ENCODE measurements at regions not wholly inside any gene's neighbourhood (a gene's known extent, or its start where the extent isn't known, plus 50 kb on each side); places are given as distances from the start of the nearest gene placed in this dataset.
"Not testable (repeated sequence)": the region's sequence is repeated elsewhere in the genome, so short reads cannot be mapped to it uniquely, and the experiment has no call there.

DNA sequence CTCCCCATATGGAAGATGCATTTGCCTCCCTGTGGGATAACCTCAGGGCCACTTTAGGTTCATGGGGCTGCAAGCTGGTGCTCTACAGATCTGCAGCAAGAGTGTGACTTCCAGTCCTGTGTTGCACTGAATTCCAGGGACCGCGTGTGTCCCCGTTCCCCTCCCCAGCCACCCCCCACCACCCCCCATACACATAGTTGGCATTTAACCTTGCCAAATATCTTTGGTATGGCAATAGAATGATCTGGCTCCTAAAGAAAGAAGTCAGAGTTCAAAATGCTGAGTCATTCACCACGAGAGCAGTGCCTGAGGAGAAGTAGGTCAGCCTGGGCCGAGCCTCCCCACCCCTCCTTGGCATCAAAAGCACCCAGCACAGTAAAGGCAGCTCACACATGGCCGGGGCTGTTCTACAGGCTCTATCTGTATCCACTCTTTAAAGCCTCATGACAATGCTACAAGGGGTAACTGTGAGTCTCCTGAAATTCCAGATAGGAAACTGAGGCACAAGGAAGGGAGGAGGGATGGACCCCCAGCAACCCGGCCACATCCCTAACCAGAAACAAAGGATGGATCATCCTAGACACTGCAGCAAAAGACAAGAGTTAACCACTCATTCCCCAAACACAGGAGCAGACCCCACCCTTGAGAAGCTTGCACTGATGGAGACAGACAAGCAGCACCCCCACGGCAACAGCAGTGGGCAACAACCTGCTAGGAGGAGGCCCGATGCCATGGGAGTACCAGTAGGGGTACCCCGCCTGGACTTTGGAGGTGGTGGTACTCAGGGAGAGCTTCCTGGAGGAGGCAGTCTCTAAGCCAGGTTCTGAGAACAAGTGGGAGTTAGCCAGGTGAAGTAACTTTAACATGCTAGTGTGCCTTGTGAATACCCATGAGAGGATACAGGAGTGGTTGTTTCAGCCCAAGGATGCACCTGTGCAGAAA, 70.3 kb upstream of the NANOS1 start:
- no peak for DNase-seq (ENCODE audit: low spot score)
- TF ChIP-seq, protein P1, sequence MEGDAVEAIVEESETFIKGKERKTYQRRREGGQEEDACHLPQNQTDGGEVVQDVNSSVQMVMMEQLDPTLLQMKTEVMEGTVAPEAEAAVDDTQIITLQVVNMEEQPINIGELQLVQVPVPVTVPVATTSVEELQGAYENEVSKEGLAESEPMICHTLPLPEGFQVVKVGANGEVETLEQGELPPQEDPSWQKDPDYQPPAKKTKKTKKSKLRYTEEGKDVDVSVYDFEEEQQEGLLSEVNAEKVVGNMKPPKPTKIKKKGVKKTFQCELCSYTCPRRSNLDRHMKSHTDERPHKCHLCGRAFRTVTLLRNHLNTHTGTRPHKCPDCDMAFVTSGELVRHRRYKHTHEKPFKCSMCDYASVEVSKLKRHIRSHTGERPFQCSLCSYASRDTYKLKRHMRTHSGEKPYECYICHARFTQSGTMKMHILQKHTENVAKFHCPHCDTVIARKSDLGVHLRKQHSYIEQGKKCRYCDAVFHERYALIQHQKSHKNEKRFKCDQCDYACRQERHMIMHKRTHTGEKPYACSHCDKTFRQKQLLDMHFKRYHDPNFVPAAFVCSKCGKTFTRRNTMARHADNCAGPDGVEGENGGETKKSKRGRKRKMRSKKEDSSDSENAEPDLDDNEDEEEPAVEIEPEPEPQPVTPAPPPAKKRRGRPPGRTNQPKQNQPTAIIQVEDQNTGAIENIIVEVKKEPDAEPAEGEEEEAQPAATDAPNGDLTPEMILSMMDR (IDR thresholded peaks at IDR 0.05; ENCODE audit: extremely low read depth, missing control alignments), result no peak

DNA sequence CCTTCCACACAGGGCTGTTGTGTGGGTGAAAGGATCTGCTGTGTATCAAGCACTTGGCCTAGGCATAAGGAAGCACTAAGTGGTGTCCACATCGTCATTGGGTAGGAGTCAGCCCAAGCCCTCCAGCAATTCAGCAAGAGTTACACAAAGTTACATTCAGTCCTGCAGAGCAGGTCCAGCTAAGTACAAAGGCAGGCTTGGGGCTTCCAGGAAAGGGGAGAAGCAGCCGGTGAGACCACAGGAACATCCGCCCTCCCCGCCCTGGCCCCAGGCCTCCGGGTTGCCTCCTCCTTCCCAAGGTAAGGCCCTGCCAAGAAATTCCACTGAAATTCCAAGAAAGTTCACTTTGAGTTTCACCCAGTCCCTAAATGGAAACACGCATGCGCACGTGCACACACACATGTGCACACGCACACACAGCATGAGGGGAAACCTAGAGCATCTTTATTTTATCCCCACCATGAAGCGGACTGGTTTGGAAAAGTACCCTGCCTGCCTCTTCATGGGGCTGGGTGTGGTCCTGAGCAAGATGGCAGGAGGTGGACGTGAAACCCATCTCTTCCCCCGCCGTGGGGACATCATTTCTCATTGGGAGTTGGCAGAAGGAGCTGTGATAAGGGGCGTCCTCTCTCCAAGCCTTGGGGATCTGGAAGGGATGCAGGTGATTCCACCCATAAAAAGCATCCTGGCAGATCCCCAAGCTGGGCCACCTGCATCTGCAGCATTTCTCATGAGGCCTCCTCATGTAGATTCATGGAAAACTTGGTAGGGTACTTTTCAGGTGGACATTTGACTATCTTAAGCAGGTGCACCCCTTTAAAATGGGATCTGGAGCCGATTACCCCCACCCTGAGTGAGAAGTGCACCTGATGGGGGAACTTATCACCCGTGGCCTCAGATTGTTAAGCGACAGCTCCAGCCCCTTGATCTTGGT, 69.1 kb upstream of the NANOS1 start:
- DNase-seq (ENCODE audit: low spot score), result no peak
- TF ChIP-seq, protein P1 (IDR thresholded peaks at IDR 0.05; ENCODE audit: extremely low read depth, missing control alignments), result no peak

DNA sequence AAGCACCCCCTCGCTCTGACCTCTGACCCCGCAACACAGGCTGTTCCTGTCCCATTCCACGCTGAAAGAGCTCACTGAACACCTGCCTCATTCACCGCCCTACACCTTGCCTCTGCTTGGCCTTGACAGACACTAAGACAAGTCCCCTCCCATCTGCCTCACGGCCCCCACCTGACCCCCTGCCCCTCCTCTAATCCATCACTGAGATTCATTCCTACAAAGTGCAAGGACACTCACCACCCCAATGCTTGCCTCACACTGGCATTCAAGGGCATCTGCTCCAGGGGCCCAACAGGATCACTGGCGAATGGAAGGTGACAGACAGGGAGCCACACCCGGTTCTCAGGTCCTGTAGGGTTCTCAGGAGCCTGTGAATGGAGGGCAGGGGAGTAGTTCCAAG, 68.1 kb upstream of the NANOS1 start:
- no peak for DNase-seq (ENCODE audit: low spot score)
- TF ChIP-seq, protein P1 (IDR thresholded peaks at IDR 0.05; ENCODE audit: extremely low read depth, missing control alignments), result no peak

DNA sequence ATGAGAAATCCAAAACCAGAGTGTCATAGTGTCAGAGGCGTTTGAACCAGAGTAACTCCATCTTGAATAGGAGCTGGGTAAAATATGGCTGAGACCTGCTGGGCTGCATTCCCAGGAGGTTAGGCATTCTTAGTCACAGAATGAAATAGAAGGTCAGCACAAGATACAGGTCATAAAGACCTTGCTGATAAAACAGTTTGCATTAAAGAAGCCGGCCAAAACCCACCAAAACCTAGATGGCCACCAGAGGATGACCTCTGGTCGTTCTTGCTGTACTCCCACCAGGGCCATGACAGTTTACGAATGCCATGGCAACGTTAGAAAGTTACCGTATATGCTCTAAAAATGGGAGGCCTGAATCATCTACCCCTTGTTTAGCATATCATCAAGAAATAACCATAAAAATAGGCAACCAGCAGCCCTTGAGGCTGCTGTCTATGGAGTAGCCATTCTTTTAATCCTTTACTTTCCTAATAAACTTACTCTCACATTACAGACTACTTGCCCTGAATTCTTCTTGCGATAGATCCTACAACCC, 67.1 kb upstream of the NANOS1 start:
- DNase-seq (ENCODE audit: low spot score), result not testable (repeated sequence)

DNA sequence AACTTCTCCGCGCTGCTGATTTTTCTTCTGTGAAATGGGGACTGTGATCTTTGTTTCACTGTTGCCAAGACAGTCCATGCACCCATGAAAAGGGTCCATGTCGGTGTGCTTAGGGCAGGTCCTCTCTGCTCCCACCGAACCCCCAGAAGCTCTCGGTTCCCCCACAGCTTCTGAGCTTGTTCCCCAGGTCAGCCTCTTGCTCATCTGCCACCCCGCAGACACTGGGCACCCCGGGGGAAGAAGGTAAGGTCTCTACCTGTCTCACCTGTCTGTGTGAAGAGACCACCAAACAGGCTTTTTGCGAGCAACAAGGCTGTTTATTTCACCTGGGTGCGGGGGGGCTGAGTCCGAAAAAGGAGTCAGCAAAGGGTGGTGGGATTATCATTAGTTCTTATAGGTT, 66.2 kb upstream of the NANOS1 start:
- TF ChIP-seq, protein P1 (IDR thresholded peaks at IDR 0.05; ENCODE audit: extremely low read depth, missing control alignments), result no peak
- no peak for DNase-seq (ENCODE audit: low spot score)

DNA sequence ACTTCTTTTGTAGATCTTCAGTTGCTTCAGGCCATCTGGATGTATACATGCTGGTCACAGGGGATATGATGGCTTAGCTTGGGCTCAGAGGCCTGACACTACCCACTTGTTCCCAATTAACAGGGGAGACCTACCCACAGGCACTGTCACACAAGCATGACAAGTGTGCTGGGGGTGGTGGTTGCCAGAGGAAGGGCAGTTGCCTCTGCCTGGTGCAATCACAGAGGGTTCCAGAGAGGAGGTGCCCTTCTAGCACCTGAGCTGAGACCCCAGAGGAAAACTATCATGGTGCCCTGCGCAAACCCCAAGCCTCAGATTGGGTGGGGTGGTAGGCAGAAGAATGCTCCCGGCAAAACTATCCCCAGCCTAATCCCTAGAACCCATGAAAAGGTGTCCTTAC, 65.6 kb upstream of the NANOS1 start:
- DNase-seq (ENCODE audit: low spot score), result no peak
- TF ChIP-seq, protein P1 (IDR thresholded peaks at IDR 0.05; ENCODE audit: extremely low read depth, missing control alignments), result no peak

DNA sequence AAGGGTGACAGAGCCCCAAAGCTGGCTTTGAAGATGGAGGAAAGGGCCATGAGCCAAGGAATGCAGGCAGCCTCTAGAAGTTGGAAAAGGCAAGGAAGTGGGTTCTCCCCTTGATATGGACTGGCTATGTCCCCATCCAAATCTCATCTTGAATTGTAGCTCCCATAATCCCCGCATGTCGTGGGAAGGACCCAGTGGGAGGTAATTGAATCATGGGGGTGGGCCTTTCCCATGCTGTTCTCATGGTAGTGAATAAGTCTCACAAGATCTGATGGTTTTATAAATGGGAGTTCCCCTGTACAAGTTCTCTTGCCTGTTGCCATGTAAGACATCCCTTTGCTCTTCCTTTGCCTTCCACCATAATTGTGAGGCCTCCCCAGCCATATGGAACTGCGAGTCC, 65.0 kb upstream of the NANOS1 start:
- DNase-seq (ENCODE audit: low spot score), result not testable (repeated sequence)

DNA sequence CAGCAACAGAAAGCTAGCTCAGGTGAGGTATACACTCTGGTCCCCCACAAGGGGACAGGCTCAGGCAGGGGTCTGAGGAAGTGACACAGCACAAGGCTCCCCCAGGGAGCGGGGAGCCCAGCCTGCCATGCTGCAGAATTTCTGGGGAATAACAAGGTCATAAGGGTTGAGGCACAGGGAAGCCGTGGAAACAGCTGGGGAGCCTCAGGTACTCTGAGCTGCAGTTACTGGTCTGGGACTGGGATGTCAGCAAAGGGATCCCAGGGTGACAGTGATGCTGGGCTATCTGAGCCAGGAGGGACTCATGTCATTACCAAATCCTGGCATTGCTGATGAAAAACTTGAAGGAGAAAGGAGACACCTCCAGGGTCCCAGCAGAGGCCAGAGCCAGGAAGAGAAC, 64.4 kb upstream of the NANOS1 start:
- DNase-seq (ENCODE audit: low spot score), result no peak
- TF ChIP-seq, protein P1 (IDR thresholded peaks at IDR 0.05; ENCODE audit: extremely low read depth, missing control alignments), result no peak

Measured in GM20000 (cell line).